Erythroblast (primary cell): ENCODE measurements at regions not wholly inside any gene's neighbourhood (a gene's known extent, or its start where the extent isn't known, plus 50 kb on each side); places are given as distances from the start of the nearest gene placed in this dataset.

Source experiments
- GATA1 ChIP-seq: IDR thresholded peaks from 2 replicates; pipeline ENCODE4 v1.6.1; 2011; ENCODE audit warnings: low read depth, mild to moderate bottlenecking, control low read depth, low read length, moderate library complexity
- POLR2A ChIP-seq: IDR thresholded peaks from 2 replicates; pipeline ENCODE4 v1.6.1; 2011; ENCODE audit warnings: mild to moderate bottlenecking, low read length

DNA sequence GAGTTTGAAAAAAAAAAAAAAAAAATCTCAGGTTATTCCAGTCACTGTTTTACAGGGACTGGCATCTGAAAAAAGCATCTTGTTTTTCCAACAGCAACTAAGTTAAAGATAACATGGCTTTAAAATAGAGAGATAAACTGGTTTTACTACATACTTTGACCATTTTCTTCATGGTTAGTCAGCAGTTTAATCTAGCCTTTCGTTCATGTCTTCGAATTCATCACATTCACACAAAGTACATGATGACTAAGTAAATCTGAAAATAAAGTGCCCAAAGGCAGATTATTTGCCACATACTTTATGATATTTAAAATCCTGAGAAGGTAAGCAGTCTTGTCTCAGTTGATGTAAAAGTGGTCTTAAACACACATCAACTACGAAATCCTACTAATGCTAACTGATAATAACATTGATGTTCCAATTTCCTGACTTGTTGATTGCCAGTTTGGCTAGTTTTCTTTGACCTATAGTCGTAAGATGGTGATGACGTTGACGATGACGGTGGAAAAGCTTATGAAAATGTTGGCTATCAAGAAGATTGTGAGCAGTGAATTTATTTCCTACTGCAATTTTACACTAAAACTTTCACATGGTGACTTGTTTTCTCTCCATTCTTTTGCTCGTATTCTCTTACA is 540.5 kb upstream of the BOD1L1 start:
- no peak for TF ChIP-seq POLR2A
- no peak for TF ChIP-seq GATA1
